HG03135 (cell line): ENCODE measurements at regions not wholly inside any gene's neighbourhood (a gene's known extent, or its start where the extent isn't known, plus 50 kb on each side); places are given as distances from the start of the nearest gene placed in this dataset.

ENCODE experiments used
- ATAC-seq: cut with Tn5 transposase; IDR thresholded peaks from one replicate; pipeline ENCODE4 v1.9.1; 2021; ENCODE audit warnings: mild to moderate bottlenecking, moderate library complexity; ENCODE audit not compliant: unreplicated experiment

DNA sequence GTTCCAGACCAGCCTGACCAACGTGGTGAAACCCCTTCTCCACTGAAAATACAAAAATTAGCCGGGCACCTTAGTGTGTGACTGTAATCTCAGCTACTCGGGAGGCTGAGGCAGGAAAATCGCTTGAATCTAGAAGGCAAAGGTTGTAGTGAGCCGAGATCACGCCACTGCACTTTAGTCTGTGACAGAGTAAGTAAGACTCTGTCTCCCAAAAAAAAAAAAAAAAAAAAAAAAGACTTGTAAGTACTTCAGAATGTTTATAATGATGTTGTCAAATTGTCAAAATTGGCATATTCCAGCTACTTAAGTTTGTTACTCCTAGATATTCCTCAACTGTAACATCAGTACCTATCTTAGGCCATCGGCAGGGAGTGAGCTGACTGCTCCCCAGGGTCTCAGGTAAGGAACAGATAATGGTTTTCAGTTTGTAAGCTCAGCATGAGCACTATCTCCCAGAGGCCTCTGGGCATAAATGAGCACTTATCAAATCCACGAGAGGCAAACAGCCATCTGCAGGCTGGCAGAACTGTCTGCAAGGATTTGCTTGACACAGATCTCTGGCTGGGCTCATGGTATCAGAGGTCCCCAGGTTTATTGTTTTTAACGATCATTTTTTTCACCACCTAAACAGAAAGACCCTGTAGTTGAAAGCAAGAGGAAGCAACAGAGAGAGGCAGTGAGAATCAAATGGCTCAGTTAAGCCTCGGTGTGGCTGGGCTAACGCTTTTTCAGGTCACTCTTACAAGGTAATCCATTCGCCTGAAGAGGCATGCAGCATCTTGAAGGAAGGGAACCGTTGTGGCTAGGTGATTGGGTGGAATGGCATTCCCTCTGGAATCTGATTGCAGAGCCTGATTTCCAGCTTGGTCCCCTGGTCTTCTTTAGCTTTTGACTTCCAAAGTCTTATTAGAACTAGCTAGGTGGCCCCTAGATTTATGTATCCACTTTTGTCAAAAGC is 115.9 kb downstream of the LY86 start:
- no peak for ATAC-seq

DNA sequence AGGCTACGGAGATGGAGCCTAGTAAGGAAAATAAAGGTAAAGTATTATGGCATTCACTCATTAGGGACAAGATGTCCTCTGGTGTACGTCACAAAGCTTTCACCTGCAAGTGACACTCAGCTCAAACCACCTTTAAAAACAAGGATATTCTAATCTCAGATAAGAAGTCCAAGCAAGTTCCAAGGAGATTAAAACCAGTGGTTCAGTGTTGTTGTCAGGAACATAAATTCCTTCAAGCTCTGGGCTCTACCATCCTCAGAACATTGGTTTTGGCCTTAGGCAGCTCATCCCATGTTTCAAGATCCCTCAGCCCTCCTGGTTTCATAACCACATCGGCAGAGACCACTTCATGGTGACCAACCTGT is 116.5 kb downstream of the LY86 start:
- ATAC-seq, result no peak

DNA sequence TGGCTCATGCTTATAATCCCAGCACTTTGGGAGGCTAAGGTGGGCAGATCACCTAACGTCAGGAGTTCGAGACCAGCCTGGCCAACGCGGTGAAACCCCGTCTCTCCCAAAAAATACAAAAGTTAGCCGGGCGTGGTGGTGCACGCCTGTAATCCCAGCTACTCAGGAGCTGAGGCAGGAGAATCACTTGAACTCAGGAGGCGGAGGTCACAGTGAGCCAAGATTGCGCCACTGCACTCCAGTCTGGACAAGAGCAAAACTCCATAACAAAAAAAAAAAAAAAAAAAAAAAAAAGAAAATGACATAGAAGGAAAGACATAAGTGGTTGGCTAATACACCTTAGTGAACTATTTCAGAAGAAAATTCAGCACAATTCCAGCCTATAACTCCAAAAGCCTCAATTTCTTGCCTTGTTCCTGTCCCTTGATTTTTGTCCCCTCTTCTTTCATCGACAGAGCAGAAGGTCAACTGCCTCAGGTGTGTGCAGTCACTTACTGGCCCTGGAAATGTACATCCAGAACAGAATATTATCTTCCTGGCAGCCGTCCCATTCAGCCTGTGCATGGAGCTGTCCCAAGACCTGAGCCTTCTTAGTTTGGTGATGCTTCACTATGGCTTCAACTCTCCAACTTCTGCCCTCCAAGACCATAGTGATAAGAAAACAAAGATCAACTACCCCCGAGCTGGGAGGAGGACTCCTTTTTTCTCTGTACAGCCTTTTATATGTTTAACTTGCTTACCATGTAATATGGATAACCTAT is 117.6 kb downstream of the LY86 start:
- ATAC-seq, result no peak

DNA sequence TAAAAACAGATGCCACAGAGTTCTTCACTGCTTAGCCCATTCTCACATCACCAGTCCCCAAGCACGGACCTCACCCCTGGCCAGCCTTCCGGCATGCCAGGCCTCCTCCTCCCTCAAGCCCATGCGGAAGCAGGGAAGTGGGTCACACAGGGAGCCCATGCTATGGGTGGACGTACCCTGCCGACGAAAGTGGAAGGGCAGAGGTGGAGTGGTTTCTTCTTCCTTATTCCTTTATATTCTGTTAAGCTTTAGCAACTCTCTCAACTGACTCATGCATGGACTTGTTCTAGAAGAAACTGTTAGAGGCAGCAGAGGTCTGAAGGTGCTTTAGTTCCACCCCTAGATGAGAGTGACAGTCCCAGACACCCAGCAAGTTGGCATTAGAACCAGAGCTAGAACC is 118.6 kb downstream of the LY86 start:
- ATAC-seq, result no peak

DNA sequence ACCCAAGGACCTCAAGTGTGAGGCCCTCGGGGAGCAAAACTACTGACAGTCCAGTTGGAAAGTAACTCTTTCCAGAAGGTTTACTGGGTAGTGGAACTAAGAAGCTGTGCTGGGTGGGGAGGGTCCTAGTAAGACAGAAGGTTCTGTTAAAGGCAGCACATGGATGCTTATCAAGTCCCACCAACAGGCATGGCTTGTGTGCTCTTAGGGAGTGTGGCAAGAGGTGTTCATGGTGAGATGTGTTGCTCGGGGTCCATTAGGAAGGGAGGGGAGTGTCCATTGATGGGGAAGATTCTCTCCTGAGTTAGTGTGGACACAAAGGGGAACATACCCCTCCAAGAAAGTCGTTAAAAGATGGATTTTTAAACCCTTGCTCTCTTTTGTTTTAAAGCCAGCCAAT is 120.6 kb downstream of the LY86 start:
- no peak for ATAC-seq

DNA sequence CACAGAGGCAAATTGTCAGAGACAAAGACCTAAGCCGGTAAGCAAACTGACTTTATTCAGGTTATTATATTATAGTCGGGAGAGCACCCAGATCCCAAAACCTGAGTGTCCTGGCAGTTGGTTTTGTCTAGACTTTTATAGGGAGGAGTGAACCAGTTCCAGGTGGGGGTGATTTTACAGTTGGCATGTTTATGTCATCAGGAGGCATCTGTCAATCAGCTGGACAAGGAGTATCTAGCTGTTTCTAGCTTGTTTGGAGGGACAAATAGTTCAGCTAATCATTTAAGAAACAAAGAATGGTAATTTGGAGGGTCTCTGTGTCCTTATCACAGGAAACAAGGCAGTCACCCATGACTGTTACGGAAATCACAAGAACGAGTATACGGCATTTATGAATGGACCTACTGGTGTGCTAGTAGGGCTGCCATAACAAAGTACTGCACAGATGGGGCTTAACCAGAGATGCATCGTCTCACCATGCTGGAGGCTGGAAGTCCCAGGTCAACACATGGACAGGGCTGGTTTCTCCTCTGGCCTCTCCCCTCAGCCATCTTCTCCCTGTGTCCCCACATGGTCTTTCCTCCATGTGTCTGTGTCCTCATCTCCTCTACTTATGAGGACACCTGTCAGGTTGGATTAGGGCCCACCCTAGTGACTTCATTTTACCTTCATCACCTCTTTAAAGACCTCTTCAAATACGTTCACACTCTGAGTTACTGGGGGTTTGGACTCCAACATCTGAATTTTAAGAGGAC is 122.7 kb downstream of the LY86 start:
- ATAC-seq, result no peak

DNA sequence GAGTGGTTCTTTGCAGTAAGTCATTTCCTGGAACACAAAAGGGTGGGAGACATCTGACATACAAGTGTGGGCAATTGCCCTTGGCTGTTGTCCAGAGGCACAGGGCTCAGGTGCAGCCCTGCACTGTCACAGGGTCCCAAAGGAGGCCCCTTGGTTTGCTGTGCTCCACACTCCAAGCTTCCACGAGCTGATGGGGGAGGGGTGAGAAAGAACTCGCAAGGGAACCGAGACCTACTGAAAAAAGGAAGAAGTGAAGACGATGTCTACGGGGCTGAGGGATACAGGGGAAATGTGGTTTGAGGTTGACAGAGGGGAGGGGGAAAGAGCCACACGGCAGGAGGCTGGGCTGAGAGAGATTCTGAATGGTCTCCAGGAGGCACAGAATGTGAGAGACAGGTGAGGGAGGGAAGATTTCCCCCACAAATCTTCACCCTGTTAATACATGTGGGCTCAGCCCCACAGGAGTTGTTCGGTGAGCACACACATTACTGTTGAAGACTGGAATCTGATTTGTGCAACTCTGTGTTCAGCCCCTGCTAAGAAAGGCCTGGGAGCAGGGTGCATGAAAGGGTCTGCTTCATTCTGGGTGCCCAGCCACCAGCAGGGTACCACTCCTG is 123.4 kb downstream of the LY86 start:
- peak; percentile 65 for ATAC-seq

DNA sequence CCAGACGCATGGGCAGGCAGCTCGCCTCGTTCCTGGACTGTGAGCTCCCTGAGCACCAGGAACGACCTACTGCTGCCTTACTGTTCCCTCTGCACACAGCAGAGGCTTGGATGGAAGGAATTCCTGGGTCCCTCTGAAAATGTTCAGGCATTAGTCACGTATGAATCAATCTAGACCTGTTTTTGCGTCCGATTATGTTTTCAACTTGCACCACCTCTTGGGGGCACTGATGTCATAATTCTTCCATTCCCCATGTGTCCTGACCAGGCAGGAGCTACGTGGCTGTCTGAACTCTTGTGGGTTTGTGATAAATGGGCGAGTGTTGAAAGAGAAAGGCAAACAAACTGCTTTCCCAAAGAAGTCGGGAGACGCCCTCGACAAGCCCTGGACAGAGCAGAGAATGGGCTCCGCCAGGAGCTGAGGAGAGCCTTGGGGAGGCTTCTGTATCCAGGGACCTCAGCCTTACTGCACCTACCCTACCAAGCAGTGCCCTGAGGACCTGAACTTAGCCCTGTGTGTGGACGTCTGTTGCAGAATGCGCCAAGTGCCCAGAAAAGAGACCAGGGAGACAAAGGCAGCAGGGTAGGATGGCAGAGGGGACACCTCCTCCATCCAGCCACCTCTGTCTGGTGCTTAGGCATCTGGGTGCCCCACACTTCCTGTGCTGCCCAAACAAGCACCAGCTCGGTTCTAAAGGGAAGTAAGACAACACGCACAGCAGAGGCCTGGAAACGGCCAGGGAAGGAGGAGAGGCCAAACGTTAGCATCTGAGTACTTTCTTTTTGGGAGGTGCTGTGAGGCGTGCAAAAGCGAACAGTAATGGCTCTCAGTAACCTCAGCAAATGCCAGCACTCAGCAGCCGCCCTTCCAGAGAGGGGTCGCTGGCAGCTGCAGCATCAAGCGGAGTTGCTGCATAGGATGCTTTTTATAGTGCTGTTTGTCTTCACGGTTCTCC is 124.2 kb downstream of the LY86 start:
- ATAC-seq, result peak; percentile 28

DNA sequence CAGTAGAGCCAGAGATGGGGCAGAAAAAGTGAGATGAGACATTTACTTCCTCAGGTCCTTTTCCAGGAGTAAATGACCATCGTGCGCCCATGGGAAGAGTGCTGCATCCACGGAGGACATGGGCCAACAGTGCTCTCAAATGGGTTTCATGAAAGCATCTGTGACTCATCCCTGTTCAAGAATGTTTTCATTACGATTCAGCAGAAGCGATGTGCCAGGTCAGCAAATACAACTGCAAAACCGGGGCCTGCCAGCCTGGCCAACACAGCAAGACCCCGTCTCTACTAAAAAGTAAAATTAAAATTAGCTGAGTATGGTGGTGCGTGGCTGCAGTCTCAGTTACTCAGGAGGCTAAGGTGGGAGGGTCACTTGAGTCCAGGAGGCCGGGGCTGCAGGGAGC is 125.1 kb downstream of the LY86 start:
- ATAC-seq, result no peak

DNA sequence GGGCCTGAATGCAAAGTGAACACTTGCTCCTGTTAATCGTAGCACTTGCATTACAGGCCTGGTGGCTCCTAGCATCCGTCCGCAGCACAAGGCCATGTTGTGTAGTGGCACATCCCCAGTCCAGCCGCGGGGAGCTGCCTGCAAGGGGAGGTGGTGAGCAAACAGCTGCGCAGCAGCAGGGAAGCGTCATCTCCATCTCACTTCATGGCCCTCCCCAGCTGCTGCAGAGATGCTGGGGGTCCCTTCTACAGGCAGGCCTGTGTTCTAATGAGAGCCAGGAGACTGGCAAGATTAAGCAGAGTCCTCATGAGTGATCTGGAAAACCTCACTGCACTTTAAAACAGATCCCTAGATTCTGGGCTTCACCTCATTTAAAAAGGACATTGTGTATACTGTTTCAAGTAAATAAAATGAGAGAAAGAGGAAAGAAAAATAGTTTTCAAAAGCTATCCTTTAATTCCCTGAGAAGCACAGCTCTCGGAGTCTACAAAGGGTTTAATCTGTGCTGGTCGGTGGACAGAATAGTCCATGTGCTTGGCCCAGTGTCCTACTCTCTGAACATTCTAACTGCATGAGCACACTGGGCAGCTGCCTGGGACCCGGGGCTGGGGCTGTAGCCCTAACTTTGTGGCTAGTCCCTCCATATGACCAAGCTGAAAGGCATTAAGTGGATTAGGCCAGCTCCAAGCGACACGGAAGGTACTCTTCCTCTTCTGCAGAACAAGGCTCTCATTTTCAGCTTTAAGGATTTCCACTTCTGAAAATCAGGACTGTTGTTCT is 125.8 kb downstream of the LY86 start:
- no peak for ATAC-seq

DNA sequence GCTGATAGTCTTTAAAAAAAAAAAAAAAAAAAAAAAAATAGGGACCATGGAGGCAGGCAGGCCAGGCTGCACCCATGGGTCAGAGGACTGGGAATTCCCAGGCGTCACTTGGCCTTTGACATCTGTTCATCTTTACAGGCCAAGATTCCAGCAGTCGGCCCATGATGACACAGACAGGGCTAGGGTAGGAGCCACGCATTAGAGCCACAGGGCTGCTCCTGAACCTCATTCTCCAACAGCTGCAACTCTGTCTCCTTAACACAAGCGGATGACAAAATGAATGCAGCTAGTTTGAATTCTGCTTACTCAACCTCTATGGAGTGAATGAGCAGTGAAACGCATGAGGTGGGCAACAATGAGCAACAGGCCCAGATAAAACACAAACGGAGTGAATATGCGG is 126.4 kb downstream of the LY86 start:
- no peak for ATAC-seq

DNA sequence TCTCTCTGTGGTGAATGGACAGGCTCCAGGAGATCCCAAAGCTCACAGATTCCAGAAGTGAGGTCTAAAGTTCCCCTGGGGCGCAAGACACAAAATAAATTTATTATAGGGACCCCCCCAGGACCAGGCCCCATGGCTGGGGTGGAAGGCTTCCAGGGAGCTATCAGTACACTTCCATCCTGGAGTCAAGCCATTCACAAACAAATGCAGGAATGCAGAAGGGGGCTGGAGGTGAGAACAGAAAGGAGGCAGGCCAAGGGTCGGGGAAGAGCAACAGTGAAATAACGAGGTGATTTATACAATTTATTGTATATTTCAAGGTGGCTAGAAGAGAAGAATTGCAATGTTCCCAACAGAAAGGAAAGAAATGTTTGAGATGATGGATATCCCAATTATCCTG is 126.9 kb downstream of the LY86 start:
- ATAC-seq, result no peak

DNA sequence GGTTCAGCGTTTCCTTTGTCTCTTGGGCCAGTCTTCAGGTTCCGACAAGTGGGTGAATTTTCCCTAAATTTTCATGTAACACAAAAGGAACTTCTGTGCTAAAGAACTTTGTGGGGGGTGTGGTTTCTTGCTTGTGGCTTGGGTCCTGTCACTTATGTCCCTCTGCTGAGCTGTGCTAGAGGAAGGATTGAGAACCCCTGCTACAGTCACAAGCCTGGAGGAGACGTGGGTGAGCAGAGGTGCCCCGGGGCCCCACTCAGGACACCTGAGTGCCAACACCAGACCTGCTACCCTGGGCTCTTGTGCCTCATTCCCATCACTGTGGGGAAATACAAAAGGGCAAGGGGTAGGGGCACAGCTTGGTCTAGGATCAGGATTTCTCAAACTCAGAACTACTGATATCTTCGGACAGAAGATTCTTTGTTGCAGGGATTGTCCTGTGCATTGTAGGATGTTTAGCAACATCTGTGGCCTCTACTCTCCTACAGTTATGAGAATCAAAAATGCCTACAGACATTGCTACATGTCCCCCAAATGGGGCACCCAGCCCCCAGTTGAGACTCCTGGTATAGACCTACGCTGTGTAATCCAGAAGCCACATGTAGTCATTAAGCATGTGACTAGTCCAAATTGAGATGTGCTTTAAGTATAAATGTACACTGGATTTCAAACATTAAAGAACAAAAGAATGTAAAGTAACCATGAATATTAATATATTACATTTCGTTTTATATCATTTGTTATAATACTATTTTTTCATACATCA is 128.7 kb downstream of the LY86 start:
- ATAC-seq, result no peak

DNA sequence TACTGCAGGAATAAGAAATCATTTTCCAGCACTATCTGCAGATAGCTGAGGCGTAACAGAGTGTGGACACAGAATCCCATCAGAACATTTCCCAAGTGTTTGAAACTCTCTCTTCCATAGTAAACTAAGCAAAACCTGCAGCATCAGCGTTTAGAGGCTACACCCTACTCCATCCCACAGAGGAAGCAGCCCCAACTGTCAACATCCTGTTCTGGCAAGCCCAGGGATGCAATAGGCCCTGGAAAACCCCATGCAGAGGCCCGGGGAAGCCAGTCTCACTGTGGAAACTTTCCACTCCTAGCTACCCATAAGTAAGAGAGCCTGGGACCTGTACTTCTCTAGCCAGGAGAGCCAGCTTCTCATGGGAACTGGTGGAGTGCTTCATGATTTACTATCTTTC is 129.4 kb downstream of the LY86 start:
- ATAC-seq, result no peak

DNA sequence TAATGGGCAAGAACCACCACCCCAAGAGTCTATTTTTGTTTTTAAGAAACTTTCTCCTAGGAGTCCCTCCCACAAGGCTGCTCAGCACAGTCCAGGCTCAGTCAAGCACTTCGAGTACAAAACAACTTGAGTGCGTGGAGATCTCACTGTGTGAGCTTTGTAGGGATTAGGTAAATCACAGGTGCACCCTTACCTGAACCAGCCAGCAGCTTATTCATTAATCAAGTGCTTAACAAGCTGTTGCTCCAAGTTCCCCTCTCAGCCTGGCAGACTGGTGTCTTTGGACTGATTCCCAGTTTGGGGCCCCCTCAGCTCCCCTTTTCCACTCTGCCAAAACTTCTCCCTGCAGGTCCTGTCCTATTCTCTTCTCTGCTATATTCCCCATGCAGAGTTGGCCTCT is 133.1 kb downstream of the LY86 start:
- ATAC-seq, result no peak

DNA sequence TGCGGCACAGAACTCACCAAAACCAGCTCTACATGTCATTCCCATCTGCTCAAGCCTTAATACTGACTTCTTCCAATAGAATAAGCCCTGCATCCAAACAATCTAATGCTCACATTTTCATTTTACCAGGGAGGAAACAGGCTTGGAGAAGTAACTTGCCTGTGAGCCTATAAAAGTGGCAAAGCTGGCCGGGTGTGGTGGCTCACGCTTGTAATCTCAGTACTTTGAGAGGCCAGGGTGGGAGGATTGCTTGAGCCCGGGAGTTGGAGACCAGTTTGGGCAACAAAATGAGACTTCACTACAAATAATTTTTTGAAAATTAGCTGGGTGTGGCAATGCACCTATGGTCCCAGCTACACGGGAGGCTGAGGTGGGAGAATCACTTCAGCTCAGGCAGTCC is 133.7 kb downstream of the LY86 start:
- no peak for ATAC-seq

DNA sequence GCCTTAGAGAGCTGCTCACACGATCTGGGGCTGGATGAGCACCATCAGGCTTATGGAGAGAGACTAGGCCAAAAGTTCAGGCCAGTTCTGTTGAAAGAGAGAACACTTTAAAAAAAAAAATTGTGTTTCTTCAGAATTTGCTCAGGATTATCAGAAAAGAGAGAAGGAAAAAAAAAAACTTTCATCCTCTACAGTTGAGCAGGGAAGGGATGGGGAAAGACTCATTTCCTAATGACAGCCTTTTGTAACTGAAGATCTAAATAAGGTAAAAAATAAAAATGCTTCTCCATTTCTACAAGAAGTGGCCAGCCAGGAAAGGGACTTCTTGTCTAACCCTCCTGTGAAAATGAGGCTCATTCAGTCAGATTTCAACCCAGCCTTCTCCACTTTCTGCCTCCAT is 134.8 kb downstream of the LY86 start:
- ATAC-seq, result no peak

DNA sequence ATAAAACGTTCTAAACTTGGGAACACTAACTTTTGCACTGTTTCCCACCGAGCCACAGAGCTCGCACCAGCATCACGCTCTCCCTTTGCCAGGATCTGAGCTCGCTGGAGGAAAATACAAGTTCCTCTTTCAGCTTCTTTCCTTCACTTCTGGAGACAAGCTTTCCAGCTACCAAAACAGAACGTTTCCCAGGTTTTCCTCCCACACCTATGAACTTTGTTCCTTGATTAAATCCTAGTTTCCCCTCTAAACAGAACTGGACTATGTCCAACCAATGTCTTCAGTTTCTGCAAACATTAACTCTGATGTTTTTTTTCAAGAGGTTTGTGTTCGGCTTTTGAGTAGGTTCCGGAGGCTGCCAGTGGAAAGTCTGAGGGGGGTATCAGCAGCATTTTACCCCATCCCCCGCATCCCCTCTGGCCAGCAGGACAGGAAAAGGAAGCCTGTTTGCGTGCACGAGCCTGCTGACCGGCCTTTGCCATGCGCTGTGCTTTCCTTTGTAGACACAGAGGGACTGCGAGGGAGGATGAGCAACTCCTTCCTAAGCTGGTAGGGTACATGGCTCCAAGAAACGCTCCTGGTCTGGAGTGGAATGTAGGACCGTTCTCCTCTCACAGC is 135.5 kb downstream of the LY86 start:
- ATAC-seq, result no peak
